ENCODE measurements at regions not wholly inside any gene's neighbourhood (a gene's known extent, or its start where the extent isn't known, plus 50 kb on each side); places are given as distances from the start of the nearest gene placed in this dataset.

GRCh38 chr7:15857026-15857425, 170.5 kb upstream of the MEOX2 start:
- H3K9me3 Mint-ChIP-seq (ENCODE audit: unreplicated experiment), result no peaks in the 10 kb centered on the region
- intact Hi-C loops (cut with micrococcal nuclease), result no loop called here
- H3K4me3 Mint-ChIP-seq (ENCODE audit: unreplicated experiment), result no peak overlapping the region
- no TSS peak for BruUV-seq (replicated peaks)
- no peak for DNase-seq (ENCODE audit: unreplicated experiment)
- no peaks in the 10 kb centered on the region for H3K4me1 Mint-ChIP-seq (ENCODE audit: insufficient read depth, unreplicated experiment)
- CTCF ChIA-PET, result no interaction called here
- no peak for TF ChIP-seq CTCF (IDR thresholded peaks at IDR 0.05; ENCODE audit: unreplicated experiment)
- POLR2A ChIA-PET, result no interaction called here
- no peak overlapping the region for H3K27ac Mint-ChIP-seq (ENCODE audit: low read depth, unreplicated experiment)
- peaks cover 67% of the 10 kb centered on the region for H3K27me3 Mint-ChIP-seq (ENCODE audit: insufficient read depth, unreplicated experiment)
- no peaks in the 10 kb centered on the region for H3K36me3 Mint-ChIP-seq (ENCODE audit: insufficient read depth, unreplicated experiment)

DNA sequence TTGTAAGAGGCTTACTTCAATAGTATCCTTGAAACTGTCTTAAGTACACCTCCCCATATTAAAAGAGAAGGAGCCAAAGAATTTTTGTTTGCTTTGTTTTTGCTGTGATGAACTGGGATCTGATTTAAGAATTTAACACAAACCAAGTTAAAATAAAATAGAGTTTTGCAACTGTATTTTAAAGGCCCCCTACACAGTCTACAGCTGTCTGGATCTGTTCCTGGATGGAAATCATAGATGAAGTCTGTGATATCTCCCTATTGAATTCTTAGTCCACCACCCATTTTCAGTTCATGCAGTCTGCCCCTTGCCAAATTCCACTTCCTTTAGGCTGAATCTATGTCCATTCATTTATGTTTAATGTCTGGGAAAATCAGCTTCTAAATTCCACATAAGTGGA, 169.8 kb upstream of the MEOX2 start:
- no peaks in the 10 kb centered on the region for H3K9me3 Mint-ChIP-seq (ENCODE audit: unreplicated experiment)
- no peak overlapping the region for H3K27ac Mint-ChIP-seq (ENCODE audit: low read depth, unreplicated experiment)
- no peaks in the 10 kb centered on the region for H3K4me1 Mint-ChIP-seq (ENCODE audit: insufficient read depth, unreplicated experiment)
- DNase-seq (ENCODE audit: unreplicated experiment), result no peak
- no peak for TF ChIP-seq CTCF (IDR thresholded peaks at IDR 0.05; ENCODE audit: unreplicated experiment)
- intact Hi-C loops (cut with micrococcal nuclease), result no loop called here
- ChIA-PET CTCF (no interaction called here), POLR2A (no interaction called here)
- BruUV-seq (replicated peaks), result no TSS peak
- H3K27me3 Mint-ChIP-seq (ENCODE audit: insufficient read depth, unreplicated experiment), result peaks cover 67% of the 10 kb centered on the region
- no peak overlapping the region for H3K4me3 Mint-ChIP-seq (ENCODE audit: unreplicated experiment)
- H3K36me3 Mint-ChIP-seq (ENCODE audit: insufficient read depth, unreplicated experiment), result no peaks in the 10 kb centered on the region

DNA sequence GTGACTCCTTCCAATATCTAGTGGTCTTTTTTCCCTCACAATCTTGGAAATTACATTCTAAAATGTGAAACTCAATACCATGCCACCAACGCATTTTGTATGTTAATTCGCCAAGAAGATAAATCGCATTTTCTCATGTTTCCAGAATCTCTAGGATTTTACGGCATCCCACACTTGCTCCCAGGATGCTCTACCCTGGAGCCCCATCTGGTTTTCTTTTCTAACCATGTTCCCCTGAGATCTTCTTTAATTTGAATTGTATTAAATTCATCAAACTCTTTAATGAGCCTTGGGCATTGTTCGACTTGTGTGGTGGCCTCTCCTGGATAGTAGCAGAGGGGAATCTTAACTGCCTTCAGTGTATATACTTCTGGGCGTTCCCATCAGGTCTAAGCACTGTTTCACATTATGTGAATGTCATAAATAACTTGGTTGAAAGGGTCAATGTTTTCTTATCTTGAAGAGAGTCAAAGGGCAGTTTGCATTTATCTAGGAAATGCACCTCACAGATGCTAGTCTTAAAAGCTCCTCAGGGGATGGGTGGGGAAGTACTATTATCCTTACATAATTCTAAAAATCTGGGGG, 169.1 kb upstream of the MEOX2 start:
- no peak for TF ChIP-seq CTCF (IDR thresholded peaks at IDR 0.05; ENCODE audit: unreplicated experiment)
- Mint-ChIP-seq H3K9me3 (ENCODE audit: unreplicated experiment) (no peaks in the 10 kb centered on the region), H3K36me3 (ENCODE audit: insufficient read depth, unreplicated experiment) (no peaks in the 10 kb centered on the region), H3K27ac (ENCODE audit: low read depth, unreplicated experiment) (no peak overlapping the region), H3K27me3 (ENCODE audit: insufficient read depth, unreplicated experiment) (peaks cover 67% of the 10 kb centered on the region), H3K4me3 (ENCODE audit: unreplicated experiment) (no peak overlapping the region), H3K4me1 (ENCODE audit: insufficient read depth, unreplicated experiment) (no peaks in the 10 kb centered on the region)
- ChIA-PET CTCF (no interaction called here), POLR2A (interaction anchor here (0.7 kb wide), 1 partner anchor 33 kb away, joined by 3 read pairs; no protein-coding TSS in a partner anchor)
- intact Hi-C loops (cut with micrococcal nuclease), result no loop called here
- no peak for DNase-seq (ENCODE audit: unreplicated experiment)
- no TSS peak for BruUV-seq (replicated peaks)

DNA sequence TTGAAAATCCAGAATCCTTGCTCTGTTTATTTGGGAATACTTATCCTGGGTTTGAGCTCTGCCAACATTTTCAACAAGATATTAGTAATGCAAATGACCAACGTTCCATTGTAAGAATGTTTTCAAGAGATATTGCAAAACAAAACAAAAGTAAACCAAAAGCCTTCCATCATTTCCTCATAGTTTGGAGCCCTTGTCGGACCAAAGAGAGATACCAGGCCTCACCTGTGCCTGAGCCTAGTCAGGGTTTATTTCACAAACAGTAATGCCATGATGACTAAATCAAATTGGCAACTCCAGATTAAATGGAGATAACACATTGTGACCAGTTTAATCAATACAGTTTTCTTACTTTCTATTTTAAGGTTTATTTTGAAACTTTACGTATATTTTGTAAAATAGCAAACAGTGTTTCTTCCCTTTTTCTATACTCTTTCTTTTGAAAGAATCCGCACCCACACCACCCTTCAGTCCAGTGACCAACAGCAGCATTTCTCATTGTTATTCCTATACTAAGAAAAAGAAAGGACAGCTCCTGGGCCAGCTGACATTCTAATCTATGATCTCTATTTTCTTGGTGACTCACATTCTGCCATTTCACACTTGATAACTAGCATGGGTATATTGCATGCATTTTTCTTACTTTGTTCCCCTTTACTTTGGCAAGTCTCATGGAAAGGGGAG, 168.5 kb upstream of the MEOX2 start:
- no TSS peak for BruUV-seq (replicated peaks)
- TF ChIP-seq CTCF (IDR thresholded peaks at IDR 0.05; ENCODE audit: unreplicated experiment), result no peak
- ChIA-PET CTCF (interaction anchor here (0.6 kb wide), 1 partner anchor 678 kb away, joined by 5 read pairs; no protein-coding TSS in a partner anchor), POLR2A (no interaction called here)
- peaks cover 73% of the 10 kb centered on the region for H3K27me3 Mint-ChIP-seq (ENCODE audit: insufficient read depth, unreplicated experiment)
- no peak overlapping the region for H3K4me3 Mint-ChIP-seq (ENCODE audit: unreplicated experiment)
- no peak overlapping the region for H3K27ac Mint-ChIP-seq (ENCODE audit: low read depth, unreplicated experiment)
- H3K36me3 Mint-ChIP-seq (ENCODE audit: insufficient read depth, unreplicated experiment), result no peaks in the 10 kb centered on the region
- no peaks in the 10 kb centered on the region for H3K9me3 Mint-ChIP-seq (ENCODE audit: unreplicated experiment)
- no peak for DNase-seq (ENCODE audit: unreplicated experiment)
- no peaks in the 10 kb centered on the region for H3K4me1 Mint-ChIP-seq (ENCODE audit: insufficient read depth, unreplicated experiment)
- intact Hi-C loops (cut with micrococcal nuclease), result no loop called here
